H9 (cell line): ENCODE measurements at regions not wholly inside any gene's neighbourhood (a gene's known extent, or its start where the extent isn't known, plus 50 kb on each side); places are given as distances from the start of the nearest gene placed in this dataset.

Experiments
- DNase-seq: peaks from one replicate; pipeline ENCODE4 v3.0.0-alpha.2; 2017
- H2AFZ ChIP-seq: one replicate; pipeline ENCODE4 v1.6.1; 2013; ENCODE audit warnings: mild to moderate bottlenecking, low read length, control low read depth, moderate library complexity
- H2AK5ac ChIP-seq: 2 replicates; pipeline ENCODE4 v1.6.1; 2013; ENCODE audit warnings: low read length, control low read depth, mixed read lengths; ENCODE audit not compliant: insufficient read length
- H2BK120ac ChIP-seq: one replicate; pipeline ENCODE4 v1.6.1; 2013; ENCODE audit warnings: low read depth, mild to moderate bottlenecking, low read length, control low read depth, inconsistent platforms; ENCODE audit not compliant: poor library complexity, severe bottlenecking
- H2BK12ac ChIP-seq: 2 replicates; pipeline ENCODE4 v1.6.1; 2013; ENCODE audit warnings: low read length, control low read depth, mixed read lengths, low read depth; ENCODE audit not compliant: insufficient read length
- H2BK15ac ChIP-seq: 2 replicates; pipeline ENCODE4 v1.6.1; 2013; ENCODE audit warnings: low read depth, low read length, control low read depth
- H2BK20ac ChIP-seq: one replicate; pipeline ENCODE4 v1.6.1; 2013; ENCODE audit warnings: low read depth, mild to moderate bottlenecking, low read length, control low read depth, inconsistent platforms; ENCODE audit not compliant: poor library complexity, severe bottlenecking
- H2BK5ac ChIP-seq: 2 replicates; pipeline ENCODE4 v1.6.1; 2013; ENCODE audit warnings: low read length, control low read depth, mixed read lengths; ENCODE audit not compliant: insufficient read length
- H3K14ac ChIP-seq: 2 replicates; pipeline ENCODE4 v1.6.1; 2013; ENCODE audit warnings: low read length, control low read depth; ENCODE audit not compliant: insufficient read depth
- H3K18ac ChIP-seq: 2 replicates; pipeline ENCODE4 v1.6.1; 2013; ENCODE audit warnings: low read depth, mild to moderate bottlenecking, mixed read lengths, low read length, control low read depth; ENCODE audit not compliant: insufficient read length
- H3K23ac ChIP-seq: 2 replicates; pipeline ENCODE4 v1.6.1; 2013; ENCODE audit warnings: low read length, control low read depth, mixed read lengths, low read depth; ENCODE audit not compliant: insufficient read length
- H3K23me2 ChIP-seq: 2 replicates; pipeline ENCODE4 v1.6.1; 2013; ENCODE audit warnings: low read depth, mild to moderate bottlenecking, mixed read lengths, low read length, control low read depth; ENCODE audit not compliant: insufficient read length, poor library complexity, severe bottlenecking
- H3K27ac ChIP-seq: 2 replicates; pipeline ENCODE4 v1.5.1; 2013; ENCODE audit warnings: low read length, control low read depth, mixed read lengths, low read depth; ENCODE audit not compliant: insufficient read length
- H3K27me3 ChIP-seq: 2 replicates; pipeline ENCODE4 v1.6.1; 2013; ENCODE audit warnings: low read length, control low read depth, inconsistent platforms; ENCODE audit not compliant: insufficient read depth
- H3K4ac ChIP-seq: 2 replicates; pipeline ENCODE4 v1.6.1; 2013; ENCODE audit warnings: low read depth, mild to moderate bottlenecking, control low read depth, inconsistent platforms, low read length, moderate library complexity
- H3K4me1 ChIP-seq: 2 replicates; pipeline ENCODE4 v1.6.1; 2013; ENCODE audit warnings: low read length, control low read depth, inconsistent platforms; ENCODE audit not compliant: insufficient read depth
- H3K4me2 ChIP-seq: 2 replicates; pipeline ENCODE4 v1.6.1; 2013; ENCODE audit warnings: low read length, control low read depth, mixed read lengths; ENCODE audit not compliant: insufficient read length, insufficient read depth
- H3K56ac ChIP-seq: 2 replicates; pipeline ENCODE4 v1.6.1; 2013; ENCODE audit warnings: low read depth, mild to moderate bottlenecking, mixed read lengths, low read length, control low read depth; ENCODE audit not compliant: insufficient read length
- H3K79me1 ChIP-seq: 2 replicates; pipeline ENCODE4 v1.6.1; 2013; ENCODE audit warnings: low read depth, mild to moderate bottlenecking, moderate library complexity, low read length, control low read depth, inconsistent platforms; ENCODE audit not compliant: insufficient read depth, poor library complexity, severe bottlenecking
- H3K79me2 ChIP-seq: 2 replicates; pipeline ENCODE4 v1.6.1; 2013; ENCODE audit warnings: low read length, control low read depth, inconsistent platforms; ENCODE audit not compliant: insufficient read depth
- H3K9ac ChIP-seq: 2 replicates; pipeline ENCODE4 v1.6.1; 2013; ENCODE audit warnings: low read length, control low read depth, mixed read lengths; ENCODE audit not compliant: insufficient read length; ENCODE audit errors: extremely low read depth
- H3K9me3 ChIP-seq: one replicate; pipeline ENCODE4 v1.6.1; 2013; ENCODE audit warnings: low read depth, low read length, inconsistent platforms; ENCODE audit not compliant: control insufficient read depth
- H3T11ph ChIP-seq: one replicate; pipeline ENCODE4 v1.6.1; 2013; ENCODE audit warnings: mild to moderate bottlenecking, low read length, control low read depth, inconsistent platforms
- H4K20me1 ChIP-seq: one replicate; pipeline ENCODE4 v1.6.1; 2013; ENCODE audit not compliant: control insufficient read depth, insufficient read length, insufficient read depth
- H4K5ac ChIP-seq: 2 replicates; pipeline ENCODE4 v1.6.1; 2013; ENCODE audit warnings: low read depth, mild to moderate bottlenecking, mixed read lengths, low read length, control low read depth; ENCODE audit not compliant: insufficient read length
- H4K8ac ChIP-seq: replicated peaks from 2 replicates; pipeline ENCODE4 v1.6.1; 2013; ENCODE audit warnings: low read length, control low read depth, mixed read lengths, low read depth; ENCODE audit not compliant: insufficient read length
- H4K91ac ChIP-seq: 2 replicates; pipeline ENCODE4 v1.6.1; 2013; ENCODE audit warnings: low read depth, mild to moderate bottlenecking, moderate library complexity, mixed read lengths, low read length, control low read depth; ENCODE audit not compliant: insufficient read length
- H3K27ac Mint-ChIP-seq, 3 experiments: 2 replicates in 2 of 3; 3 replicates in 1 of 3; pipeline ENCODE4 v1.8.0; 2020 to 2021; ENCODE audit warnings: mixed read lengths in 3 of 3, mild to moderate bottlenecking in 1 of 3, moderate library complexity in 1 of 3
- H3K27me3 Mint-ChIP-seq: 2 replicates; pipeline ENCODE4 v1.8.0; 2021; ENCODE audit warnings: low read depth, mild to moderate bottlenecking, moderate library complexity, mixed read lengths
- H3K36me3 Mint-ChIP-seq, 3 experiments: 2 replicates in 2 of 3; 3 replicates in 1 of 3; pipeline ENCODE4 v1.8.0; 2020 to 2021; ENCODE audit warnings: low read depth in 3 of 3, mixed read lengths in 3 of 3; ENCODE audit not compliant: insufficient read depth in 1 of 3
- H3K4me1 Mint-ChIP-seq, 2 experiments: 2 replicates each; pipeline ENCODE4 v1.8.0; 2020; ENCODE audit warnings: mixed read lengths in 2 of 2
- H3K4me3 Mint-ChIP-seq, 2 experiments: 2 replicates in 1 of 2; 3 replicates in 1 of 2; pipeline ENCODE4 v1.8.0; 2020 to 2021; ENCODE audit warnings: mild to moderate bottlenecking in 2 of 2, mixed read lengths in 2 of 2, moderate library complexity in 1 of 2
- H3K9me3 Mint-ChIP-seq, 2 experiments: 2 replicates in 1 of 2; 3 replicates in 1 of 2; pipeline ENCODE4 v1.8.0; 2020; ENCODE audit warnings: mild to moderate bottlenecking in 2 of 2, mixed read lengths in 2 of 2, moderate library complexity in 1 of 2
- CTCF ChIP-seq: fragments of 200-600 bp; sonication (generic); conservative IDR thresholded peaks from 3 replicates; pipeline ENCODE4 v1.8.0; 2021; ENCODE audit warnings: antibody characterized with exemption, mild to moderate bottlenecking
- WGBS: extraction: QIAGEN DNeasy Blood & Tissue Kit; methylation state at CpG from one replicate; pipeline ENCODE4 v1.1.7; 2013; ENCODE audit warnings: missing lambda C conversion rate, low lambda C conversion rate, mixed read lengths; ENCODE audit not compliant: insufficient read length; ENCODE audit errors: extremely low coverage; 5-methylcytosine and 5-hydroxymethylcytosine counted together

DNA sequence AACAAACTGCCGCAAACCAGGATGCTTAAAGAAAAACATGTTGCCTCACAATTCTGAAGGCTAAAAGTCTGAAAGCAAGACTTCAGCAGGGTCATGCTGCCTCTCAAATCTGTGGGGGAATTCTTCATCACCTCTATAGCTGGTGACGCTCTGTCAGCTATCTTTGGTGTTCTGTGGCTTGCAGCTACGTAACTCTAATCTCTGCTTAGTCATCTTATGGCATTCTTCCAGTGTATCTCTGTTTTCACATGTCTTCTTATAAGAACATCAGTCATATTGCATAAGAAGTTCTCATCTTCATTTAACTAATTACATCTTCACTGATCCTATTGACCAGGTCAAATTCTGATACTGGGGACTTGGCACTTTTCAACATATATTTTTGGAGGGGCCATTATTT lies 243.0 kb downstream of the CDH10 start:
- Histone ChIP-seq H2BK20ac (no peak overlapping the region), H3K4me1 (no peaks in the 10 kb centered on the region), H4K5ac (no peak overlapping the region), H3T11ph (no peak overlapping the region), H3K79me2 (no peaks in the 10 kb centered on the region), H3K56ac (no peak overlapping the region), H3K18ac (no peak overlapping the region), H3K79me1 (no peaks in the 10 kb centered on the region), H4K91ac (no peak overlapping the region), H2BK15ac (no peak overlapping the region), H3K27ac (no peak overlapping the region), H3K9ac (no peak overlapping the region), H2AFZ (no peak overlapping the region), H2AK5ac (no peak overlapping the region), H2BK120ac (no peak overlapping the region), H4K8ac (no peak overlapping the region), H3K9me3 (no peaks in the 10 kb centered on the region), H3K27me3 (no peaks in the 10 kb centered on the region), H3K23me2 (no peaks in the 10 kb centered on the region), H2BK5ac (no peak overlapping the region), H3K4me2 (no peak overlapping the region), H3K23ac (no peak overlapping the region), H3K14ac (no peak overlapping the region), H4K20me1 (no peaks in the 10 kb centered on the region), H3K4ac (no peak overlapping the region), H2BK12ac (no peak overlapping the region)
- Mint-ChIP-seq H3K27ac (no peak overlapping the region), H3K4me3 (no peak overlapping the region), H3K9me3 (peaks cover 14 to 26% of the 10 kb centered on the region in 2 experiments), H3K4me1 (no peaks in the 10 kb centered on the region), H3K27me3 (no peaks in the 10 kb centered on the region), H3K36me3 (peaks cover 5 to 13% (median 9%) of the 10 kb centered on the region in 3 experiments; a peak in 6 of 7 replicates)
- no CpG with 5 or more reads among the region's 3 CpGs for WGBS
- no peak for DNase-seq
- TF ChIP-seq CTCF, result no peak
